ENCODE measurements at regions not wholly inside any gene's neighbourhood (a gene's known extent, or its start where the extent isn't known, plus 50 kb on each side); places are given as distances from the start of the nearest gene placed in this dataset.
"Not testable (repeated sequence)": the region's sequence is repeated elsewhere in the genome, so short reads cannot be mapped to it uniquely, and the experiment has no call there.

DNA sequence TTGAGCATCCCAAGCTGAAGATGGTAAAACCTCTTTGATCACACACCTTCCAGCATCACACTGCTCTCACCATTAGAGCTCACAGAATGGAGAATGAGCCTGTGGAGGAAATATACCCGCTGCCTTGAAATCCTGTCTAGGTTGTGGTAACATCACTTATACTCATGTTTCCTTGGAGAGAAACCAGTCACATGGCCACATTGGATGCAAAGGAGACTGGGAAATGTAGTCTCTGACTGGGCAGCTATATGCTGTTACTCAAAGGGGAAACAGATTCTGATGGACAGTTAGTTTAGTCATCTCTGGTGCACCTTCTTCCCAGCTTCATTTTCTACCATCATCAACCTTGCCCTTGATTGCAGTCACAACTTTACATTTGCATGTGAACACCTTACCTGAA is 286.3 kb downstream of the ANKRD50 start:
- DNase-seq (ENCODE audit: low spot score) = no peak

DNA sequence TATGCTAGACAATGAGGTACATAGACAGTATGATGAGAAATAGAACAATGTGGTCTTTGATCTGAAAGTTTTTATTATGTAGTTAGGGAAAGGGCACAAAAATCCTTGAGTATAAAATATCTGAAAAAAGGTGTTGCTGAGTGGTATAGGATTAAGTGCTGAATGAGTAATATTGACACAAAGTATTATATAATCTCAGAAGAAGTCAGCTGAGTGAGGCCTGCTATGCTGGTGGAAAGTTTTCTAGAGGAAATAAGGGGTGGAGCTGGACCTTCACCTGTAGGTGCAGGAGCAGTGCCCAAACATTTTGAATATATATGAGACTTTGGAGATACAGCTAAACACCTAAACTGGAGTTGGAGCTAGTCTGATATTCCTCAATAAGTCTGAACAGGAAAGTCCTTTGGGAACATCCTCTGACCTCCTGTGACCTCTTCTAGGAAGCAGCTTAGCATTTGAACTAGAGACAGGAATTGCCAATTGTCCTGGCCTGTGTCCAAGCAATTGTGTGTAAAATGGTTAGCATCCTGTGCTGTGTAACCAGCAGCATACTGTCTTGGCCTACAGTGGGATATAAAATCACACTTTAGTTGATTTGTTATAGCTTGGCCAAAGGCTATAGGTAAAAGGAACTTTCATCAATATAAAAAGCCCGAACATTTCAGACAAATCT is 285.3 kb downstream of the ANKRD50 start:
- no peak for DNase-seq (ENCODE audit: low spot score)

DNA sequence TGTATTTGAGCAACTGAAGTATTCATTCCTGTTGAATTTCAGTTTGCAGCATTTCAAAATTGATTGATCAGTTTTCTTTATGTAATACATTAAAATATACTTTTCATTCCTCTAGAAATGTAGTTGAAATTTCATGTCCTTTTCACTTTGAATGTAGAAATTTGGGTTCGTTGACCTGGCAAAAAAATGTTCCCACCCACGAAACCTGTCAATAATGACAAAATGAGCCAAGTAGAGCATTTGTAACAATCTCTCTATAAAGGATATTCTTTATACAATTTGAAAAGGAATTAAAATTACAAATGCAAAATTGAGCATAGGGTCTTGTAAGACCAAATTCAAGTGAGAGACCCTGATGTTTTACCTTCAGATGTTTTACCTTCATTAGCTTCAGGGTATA is 283.9 kb downstream of the ANKRD50 start:
- DNase-seq (ENCODE audit: low spot score) = no peak

DNA sequence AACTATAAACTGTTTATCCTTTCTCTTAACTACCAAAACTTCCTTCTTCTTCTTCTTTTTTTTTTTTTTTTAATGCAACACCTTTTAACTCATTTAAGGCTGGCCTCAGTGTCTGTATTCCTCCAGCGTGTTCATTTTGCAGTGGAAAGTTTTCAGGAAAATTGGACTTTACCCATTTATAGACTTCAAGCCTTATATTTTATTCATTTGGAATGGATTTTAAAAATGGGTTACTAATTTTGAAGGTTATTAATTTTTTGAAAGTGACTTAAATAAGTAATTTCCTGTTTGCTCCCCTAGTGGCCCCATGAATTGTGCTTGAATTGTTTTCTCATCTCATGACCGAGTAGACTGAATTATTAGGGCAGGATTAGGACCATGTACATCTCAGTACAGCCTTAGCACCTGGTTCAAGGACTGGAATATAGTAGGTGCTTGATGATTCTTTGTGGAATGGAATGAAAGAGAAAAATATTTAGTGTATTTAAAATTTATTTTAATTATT is 282.7 kb downstream of the ANKRD50 start:
- DNase-seq (ENCODE audit: low spot score) = no peak

DNA sequence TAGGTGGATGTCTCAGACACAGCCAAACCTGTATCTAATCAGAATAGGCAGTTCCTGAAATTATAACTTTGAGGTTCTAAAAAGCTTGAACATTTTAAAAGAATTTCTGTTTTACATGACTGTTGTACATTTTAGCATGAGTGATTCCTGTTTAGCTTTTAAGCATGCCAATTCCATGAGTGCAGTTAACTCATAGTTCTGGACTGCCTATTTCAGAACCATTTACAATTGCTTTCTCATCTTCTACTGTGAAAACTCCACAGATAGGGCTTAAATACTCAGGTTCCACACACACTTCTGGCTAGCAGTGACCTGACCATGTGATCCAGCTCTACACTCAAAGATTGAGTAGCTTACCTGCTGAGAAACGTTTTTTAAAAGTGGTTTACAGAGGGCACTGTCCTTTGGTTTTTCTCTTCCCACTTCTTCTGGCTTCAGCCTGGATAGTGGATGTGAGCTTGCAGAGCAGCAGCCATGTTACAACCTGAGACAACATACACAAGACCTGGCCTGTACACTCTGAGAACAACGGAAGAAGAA is 280.8 kb downstream of the ANKRD50 start:
- no peak for DNase-seq (ENCODE audit: low spot score)

DNA sequence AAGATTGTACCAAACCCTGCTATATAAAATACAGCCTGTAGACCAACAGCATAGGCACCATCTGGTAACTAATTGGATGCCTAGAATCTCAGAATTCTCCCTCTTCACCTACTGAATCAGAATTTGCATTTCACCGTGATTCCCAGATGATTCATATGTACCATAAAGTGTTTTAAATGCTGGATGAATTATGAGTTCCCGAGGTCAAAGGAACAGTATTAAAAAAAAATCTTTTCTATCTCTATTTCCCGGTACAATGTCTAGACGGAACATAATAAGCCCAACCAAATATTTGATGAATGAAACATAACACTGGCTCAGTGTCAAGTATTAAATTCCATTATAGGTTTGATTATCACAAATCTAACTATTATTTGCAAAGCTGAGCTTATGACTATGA is 280.0 kb downstream of the ANKRD50 start:
- no peak for DNase-seq (ENCODE audit: low spot score)

DNA sequence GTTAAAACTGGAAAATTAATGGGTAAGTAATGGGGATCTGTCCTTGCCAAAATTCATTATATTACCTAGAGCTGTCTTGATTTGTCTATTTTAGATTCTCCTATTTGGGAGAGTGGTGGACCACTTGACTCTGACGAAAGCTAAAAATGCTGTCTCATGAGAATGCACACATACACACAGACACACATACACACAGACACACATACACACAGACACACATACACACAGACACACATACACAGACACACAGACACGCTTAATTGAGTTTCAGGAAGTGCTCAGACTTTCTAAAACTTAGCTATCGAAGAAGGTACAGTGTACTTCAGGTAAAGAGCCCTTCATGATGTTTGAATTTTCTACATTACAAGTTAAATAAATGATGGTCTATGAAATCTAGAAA is 279.5 kb downstream of the ANKRD50 start:
- DNase-seq (ENCODE audit: low spot score) = no peak

DNA sequence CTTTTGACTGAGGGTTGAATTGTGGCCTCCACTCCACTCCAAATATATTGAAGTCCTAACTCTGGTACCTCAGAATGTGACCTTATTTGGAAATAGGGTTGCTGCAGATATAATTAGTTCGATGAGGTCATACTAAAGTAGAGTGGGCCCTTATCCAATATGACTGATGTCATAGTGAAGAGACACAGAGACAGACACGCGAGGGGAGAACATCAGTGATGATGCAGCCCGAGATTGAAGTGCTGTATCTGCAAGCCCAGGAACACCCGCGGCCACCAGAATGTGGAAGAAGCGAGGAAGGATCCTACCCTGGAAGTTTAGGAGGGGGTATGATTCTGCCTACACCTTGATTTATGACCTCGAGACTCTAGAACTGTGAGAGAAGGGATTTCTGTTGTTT is 279.0 kb downstream of the ANKRD50 start:
- DNase-seq (ENCODE audit: low spot score) = no peak

DNA sequence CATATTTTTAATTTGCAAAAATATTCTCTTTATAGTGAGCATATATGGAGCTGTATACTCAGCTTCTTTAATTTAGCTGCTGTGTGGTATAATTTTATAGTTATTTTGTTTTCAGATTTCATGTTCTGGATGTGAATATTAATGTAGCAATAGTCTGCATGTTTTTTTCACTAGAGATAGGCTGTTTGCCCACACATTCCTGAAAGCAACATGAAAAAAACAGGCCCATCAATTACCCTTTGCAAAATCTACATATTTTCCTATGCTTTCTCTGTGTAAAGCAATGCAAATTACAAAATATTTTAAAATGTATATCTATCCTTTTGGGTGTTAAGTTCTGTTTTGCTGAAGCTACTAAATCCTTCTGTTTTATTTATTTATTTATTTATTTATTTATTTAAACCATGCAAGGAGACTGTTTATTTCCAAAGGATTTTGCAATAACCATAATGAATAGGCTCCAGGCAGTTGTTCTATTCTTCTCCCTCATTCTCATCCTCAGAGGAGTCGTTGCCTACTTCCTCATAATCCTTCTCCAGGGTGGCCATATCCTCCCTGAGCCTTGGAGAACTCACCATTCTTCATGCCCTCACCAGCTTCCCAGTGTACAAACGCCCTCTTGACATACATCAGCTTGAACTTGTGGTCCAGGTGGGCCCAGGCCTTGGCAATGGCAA is 277.1 kb downstream of the ANKRD50 start:
- no peak for DNase-seq (ENCODE audit: low spot score)

DNA sequence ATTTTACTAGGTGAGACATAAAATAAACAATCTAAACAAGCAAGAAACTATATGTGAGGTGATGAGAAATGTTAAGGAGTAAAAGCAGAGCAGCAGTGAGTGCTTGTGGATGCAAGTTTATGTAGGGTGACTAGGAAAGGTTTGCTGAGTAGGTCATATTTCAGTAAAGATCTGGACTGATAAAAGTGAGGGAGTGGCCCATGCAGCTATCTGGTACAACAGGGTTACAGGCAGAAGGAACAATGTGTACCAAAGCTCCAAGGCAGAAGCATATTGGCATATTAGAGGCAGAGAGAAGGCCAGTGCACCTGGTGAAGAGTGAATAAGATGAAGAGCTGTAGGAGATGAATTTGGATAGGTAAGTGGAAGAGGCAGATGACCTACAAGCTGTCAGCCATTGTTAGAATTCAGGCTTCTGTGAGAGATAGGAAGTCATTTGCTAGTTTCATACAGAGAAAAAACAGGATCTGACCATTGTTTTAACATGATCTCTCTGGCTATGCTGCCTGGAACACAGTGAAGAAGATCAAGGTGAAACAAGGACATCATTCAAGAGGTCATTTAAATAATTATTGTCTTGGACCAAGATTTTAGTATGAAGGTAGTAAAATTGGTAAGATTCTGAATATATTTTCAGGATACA is 274.6 kb downstream of the ANKRD50 start:
- no peak for DNase-seq (ENCODE audit: low spot score)

DNA sequence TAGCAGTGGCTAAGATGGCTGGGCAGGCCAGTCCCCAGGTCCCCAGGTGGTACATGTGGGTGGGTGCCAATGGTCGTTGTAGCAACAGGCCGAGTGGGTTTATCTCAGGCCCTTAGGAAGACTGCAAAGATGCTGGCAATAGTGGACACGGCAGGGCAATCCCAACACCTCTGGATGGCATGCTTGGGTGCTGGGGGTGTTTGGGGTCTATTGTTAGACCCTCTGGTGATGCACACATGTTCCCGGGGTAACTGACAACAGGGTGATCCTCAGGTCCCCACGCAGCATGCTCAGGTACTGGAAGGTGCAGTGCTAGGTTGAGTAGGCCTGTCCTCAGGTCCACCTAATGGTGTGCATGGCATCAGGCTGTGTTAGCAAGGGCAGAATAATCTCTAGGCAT is 267.5 kb downstream of the ANKRD50 start:
- no peak for DNase-seq (ENCODE audit: low spot score)

DNA sequence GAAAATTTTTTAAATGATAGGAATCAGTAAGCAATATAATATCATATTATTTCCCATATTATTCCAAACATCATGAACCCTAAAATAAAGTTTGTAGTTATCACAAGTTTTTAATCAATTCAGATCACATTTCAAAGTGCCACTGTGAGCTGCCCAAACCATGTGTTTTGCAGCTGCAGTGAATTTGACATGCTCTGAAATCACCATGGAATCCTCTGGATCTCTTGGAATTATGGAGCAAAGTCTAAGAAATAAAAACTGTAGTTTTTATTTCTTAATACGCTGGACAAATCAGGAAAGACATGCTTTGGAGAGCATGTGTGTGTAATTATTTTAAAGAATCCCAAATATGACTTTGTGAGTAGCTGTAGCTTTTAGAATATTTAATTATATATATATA is 262.7 kb downstream of the ANKRD50 start:
- DNase-seq (ENCODE audit: low spot score) = no peak

DNA sequence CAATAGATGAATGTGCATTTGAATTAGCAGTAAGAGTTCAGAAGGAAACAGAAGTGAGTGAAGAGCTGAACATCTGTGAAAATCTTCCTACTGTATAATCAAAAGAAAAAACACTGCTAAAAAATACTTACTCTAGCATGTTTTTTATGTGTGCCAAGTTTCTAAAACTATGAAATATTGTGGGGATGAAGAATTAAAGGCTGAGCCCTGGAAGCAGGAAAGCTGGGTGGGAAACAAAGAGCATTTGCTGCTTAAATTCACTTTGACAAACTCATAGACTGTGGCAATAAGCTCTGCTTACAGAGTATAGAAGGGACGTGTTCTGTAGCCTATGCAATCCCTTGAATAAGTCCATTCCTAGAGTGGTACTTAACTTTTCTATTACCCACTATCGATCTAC is 261.7 kb downstream of the ANKRD50 start:
- no peak for DNase-seq (ENCODE audit: low spot score)

DNA sequence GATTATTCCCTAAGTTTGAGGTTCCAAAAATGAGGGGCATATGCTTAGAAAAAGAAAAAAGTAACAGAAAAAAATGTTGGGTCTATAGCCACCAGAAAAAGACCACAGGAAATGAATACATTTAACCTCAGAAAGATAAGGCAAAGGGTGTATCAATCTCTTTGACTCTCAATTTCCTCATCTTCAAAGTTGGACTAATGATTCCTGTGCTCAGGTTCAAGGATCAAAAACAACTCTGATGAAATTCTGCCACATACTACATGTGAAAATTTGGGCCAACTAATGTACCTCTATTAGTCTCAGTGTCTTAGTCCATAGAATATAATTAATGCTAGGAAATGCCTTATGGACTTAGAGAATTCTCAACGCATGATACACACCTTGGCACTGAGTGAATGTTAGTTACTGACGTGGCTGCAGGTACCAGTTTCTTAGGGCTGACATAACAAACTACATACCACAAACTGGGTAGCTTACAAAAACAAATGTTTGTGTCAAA is 257.7 kb downstream of the ANKRD50 start:
- no peak for DNase-seq (ENCODE audit: low spot score)

DNA sequence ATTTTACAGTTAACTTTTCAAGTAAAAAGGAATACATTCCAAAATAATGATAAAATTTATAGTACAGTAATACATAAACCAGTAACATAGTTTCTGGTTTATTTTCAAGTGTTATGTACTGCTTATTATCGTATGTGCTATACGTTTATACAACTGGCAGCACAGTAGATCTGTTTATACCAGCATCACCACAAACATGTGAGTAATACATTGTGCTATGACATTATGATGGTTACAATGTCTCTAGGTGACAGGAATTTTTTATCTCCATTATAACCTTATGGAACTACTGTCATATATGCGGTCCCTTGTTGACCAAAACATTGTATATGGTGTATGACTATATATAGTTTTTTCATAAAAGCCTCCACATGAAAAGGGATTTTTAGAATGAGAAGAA is 256.9 kb downstream of the ANKRD50 start:
- DNase-seq (ENCODE audit: low spot score) = no peak

DNA sequence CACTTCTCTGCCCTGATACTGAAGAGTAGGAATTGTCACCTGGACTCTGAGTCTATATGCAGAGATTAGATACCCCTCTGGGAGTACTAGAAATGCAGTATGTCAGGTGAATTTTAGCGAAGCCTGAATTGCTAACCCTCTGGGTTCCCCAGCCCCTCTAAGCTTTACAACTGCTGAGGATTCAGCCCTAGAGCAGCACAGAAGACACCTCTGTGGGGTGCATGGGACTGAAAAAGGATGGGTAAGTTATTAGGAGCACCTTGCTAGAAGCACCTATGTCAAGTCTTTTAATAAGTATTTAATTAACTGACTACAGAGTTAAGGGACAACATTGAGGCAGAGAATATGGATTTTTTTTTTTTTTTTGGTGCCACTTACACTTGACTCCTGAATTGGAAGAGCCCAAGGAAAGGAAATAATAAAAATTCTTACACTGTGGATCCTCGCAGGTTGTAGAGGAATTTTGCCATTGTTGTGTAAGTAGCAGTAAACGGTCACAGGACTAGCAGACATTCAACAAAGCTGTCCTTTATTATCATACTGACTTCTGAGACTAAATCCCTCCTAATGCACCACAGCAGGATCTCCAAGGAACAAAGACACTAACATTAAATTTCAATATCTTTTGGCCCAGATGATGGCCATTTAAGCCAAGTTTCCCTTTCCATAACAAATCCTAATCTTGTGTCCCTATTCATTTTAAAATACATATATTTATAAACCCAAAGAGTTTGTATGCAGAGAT is 253.2 kb downstream of the ANKRD50 start:
- no peak for DNase-seq (ENCODE audit: low spot score)

DNA sequence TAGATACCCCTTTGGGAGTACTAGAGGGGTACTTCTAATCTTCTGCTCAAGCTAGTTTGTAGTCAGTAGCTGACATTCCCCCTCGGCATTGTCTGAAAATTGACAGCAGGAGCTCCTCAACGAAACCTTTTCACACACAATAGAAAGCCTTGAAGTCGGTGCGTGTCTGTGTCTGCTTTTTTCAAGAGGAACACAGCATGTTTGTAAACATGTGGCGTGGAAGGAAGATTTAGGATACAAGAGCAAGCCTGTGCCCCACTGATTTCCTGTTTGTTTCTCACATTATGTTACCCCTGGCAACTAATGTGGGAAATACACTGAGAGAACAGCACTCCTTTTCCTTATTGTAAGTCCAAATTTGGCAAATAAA is 252.6 kb downstream of the ANKRD50 start:
- DNase-seq (ENCODE audit: low spot score) = peak; percentile 7

DNA sequence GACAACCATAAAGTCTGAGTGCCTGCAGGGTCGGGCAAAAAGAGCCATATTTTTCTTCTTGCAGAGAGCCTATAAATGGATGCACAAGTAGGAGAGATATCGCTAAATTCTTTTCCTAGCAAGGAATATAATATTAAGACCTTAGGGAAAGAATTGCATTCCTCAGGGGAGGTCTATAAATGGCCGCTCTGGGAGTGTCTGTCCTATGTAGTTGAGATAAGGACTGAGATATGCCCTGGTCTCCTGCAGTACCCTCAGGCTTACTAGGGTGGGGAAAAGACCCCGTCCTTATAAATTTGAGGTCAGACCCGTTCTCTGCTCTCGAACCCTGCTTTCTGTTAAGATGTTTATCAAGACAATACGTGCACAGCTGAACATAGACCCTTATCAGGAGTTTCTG is 250.9 kb downstream of the ANKRD50 start:
- DNase-seq (ENCODE audit: low spot score) = not testable (repeated sequence)

DNA sequence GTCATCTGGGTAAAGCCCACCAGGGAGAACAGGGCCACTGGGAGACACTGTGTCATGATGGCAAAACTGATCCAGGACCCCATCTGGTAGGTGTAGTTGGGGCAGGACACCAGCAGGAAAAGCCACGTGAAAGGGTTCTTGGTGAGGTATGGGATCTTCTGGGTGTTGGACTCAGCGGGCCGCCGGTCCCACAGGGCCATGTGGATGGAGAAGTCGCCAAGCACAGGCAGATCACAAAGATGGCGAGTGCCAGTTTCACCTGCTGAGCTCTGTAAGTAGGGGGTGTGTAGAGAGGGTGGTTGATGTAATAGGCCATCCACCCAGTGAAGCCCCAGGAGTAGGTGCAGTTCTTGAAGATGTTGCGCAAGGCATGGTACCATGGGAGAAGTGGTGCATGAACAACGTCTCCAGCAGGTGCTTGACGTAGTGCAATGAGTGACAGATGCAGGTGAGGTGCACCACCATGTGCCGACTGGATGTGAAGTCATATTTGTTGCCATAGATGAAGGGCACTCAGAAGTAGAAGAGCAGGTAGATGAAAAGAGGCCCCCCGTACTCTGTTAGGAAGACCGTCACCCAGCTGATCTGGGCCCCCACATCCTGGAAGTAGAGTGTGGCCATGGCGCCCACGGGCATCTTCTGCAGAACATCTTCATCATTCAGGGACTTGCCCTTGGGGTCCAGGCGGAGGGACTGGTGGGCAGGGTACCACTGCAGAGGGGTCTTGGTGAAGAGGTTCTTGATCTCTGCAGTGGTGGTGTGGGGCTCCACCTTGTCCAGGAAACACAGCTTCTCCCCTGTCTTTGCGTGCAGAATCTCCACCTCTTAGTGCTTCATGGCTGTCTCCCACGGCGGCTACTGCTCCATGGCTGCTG is 249.3 kb downstream of the ANKRD50 start:
- no peak for DNase-seq (ENCODE audit: low spot score)

DNA sequence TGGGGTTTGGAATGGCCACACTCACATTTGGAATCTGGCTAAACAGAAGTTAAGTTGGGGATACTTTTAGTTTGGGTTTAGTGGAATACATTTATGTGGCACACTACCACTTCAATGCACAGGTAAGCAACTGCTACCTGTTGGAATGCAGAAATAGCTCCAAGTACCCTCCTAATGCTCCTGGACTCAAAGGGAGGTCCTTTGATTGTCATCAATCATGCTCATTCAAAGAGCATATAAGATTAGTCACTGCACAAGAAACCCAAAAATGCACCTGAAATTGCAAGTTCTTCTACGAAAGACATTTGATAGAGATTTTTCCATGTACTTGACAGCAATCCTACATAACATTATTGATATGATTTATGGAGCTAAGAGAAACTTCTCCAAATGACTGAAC is 247.7 kb downstream of the ANKRD50 start:
- DNase-seq (ENCODE audit: low spot score) = no peak

DNA sequence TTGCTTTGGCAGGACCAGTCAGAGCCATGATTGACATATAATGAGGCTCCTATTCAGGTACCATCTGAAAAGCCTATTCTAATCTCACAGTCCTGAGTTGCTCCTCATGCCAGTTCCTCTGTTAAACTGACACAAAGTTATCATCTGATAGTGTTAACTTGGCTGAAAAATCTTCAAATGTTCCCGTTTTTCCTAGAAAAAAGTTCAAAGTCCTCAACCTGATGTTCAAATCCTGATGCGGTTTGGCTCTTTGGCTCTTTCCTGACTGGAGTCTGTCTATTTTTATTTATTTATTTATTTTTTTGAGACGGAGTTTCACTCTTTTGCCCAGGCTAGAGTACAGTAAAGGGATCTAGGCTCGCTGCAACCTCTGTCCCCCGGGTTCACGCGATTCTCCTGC is 244.2 kb downstream of the ANKRD50 start:
- no peak for DNase-seq (ENCODE audit: low spot score)

Data from Ammon's horn (tissue), 1 donor.